Tibial nerve (tissue), 4 donors: ENCODE measurements at regions not wholly inside any gene's neighbourhood (a gene's known extent, or its start where the extent isn't known, plus 50 kb on each side); places are given as distances from the start of the nearest gene placed in this dataset.
A peak's percentile ranks its signal among the peaks of the same experiment; 100 is the strongest.

Experiments used
- DNase-seq, 2 donors: peaks; one replicate each; pipeline ENCODE4 v3.0.0-alpha.2; 2019; ENCODE audit warnings: low spot score in 2 of 2
- H3K27ac ChIP-seq, 4 donors: fragments of 200-600 bp; sonication (generic) in 3 of 4; one replicate each; pipeline ENCODE4 v1.5.1; 2017 to 2019; ENCODE audit warnings: mild to moderate bottlenecking in 1 of 4
- H3K27me3 ChIP-seq, 2 donors: fragments of 200-600 bp; sonication (generic) in 1 of 2; one replicate each; pipeline versions ENCODE4 v1.5.1 to v1.6.0; 2017 to 2019
- H3K36me3 ChIP-seq, 3 donors: fragments of 200-600 bp; sonication (generic); one replicate each; pipeline ENCODE4 v1.5.1; 2018 to 2019
- H3K4me1 ChIP-seq, 4 donors: fragments of 200-600 bp; sonication (generic) in 3 of 4; one replicate each; pipeline ENCODE4 v1.5.1; 2017 to 2019
- H3K4me3 ChIP-seq, 4 donors: fragments of 200-600 bp; sonication (generic) in 3 of 4; one replicate each; pipeline ENCODE4 v1.5.1; 2017 to 2019; ENCODE audit warnings: mild to moderate bottlenecking in 1 of 4, moderate library complexity in 1 of 4
- H3K9me3 ChIP-seq, 4 donors: fragments of 200-600 bp; sonication (generic) in 3 of 4; one replicate each; pipeline ENCODE4 v1.5.1; 2017 to 2019
- EP300 ChIP-seq, 2 donors: sonication (generic); formaldehyde crosslinking; IDR thresholded peaks; one replicate each; pipeline ENCODE4 v1.6.1; 2017; ENCODE audit warnings: antibody characterized with exemption in 2 of 2, mild to moderate bottlenecking in 1 of 2
- POLR2A ChIP-seq, 2 donors: fragments of 450-650 bp; IDR thresholded peaks; one replicate each; pipeline ENCODE4 v1.6.1; 2017; ENCODE audit warnings: antibody characterized with exemption in 2 of 2, mild to moderate bottlenecking in 2 of 2, moderate library complexity in 2 of 2
- WGBS, 2 donors: methylation state at CpG; one replicate each; pipeline ENCODE4 v1.1.5; 2018; 5-methylcytosine and 5-hydroxymethylcytosine counted together
- TF ChIP-seq, protein P1 (sequence below), 5 experiments: fragments of 200-600 bp in 3 of 5; fragments of 450-650 bp in 2 of 5; sonication (generic) in 3 of 5; IDR thresholded peaks; one replicate each; pipeline ENCODE4 v1.5.1; 2016 to 2019; ENCODE audit warnings: antibody characterized with exemption in 5 of 5, mild to moderate bottlenecking in 3 of 5, moderate library complexity in 2 of 5

DNA sequence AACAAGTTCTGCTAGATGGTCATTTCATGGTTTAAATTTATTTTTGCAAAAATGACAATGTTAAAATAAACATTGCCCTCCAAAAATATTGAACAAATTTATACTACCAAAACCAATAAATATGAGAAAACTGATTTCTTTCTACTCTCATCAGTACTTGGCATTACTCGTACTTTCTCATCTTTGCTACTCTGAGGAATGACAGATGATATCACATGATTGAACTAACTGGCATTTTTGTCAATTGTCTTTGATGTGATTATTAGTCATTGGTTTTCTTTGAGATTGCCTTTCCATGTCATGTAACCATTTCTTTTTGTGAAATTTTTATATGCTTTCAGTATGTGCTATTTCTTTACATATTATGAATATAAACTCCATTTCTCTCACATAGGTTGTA, 167.0 kb upstream of the ITGA4 start:
- Histone ChIP-seq H3K36me3 (no peaks in the 10 kb centered on the region), H3K9me3 (peaks cover 0 to 7% (median 0%) of the 10 kb centered on the region in 4 donors), H3K4me3 (no peak overlapping the region), H3K4me1 (no peaks in the 10 kb centered on the region), H3K27ac (no peak overlapping the region), H3K27me3 (no peaks in the 10 kb centered on the region)
- DNase-seq, result no peak
- TF ChIP-seq EP300 (IDR thresholded peaks at IDR 0.05) (no peak), POLR2A (IDR thresholded peaks at IDR 0.05) (no peak)
- TF ChIP-seq, protein P1, sequence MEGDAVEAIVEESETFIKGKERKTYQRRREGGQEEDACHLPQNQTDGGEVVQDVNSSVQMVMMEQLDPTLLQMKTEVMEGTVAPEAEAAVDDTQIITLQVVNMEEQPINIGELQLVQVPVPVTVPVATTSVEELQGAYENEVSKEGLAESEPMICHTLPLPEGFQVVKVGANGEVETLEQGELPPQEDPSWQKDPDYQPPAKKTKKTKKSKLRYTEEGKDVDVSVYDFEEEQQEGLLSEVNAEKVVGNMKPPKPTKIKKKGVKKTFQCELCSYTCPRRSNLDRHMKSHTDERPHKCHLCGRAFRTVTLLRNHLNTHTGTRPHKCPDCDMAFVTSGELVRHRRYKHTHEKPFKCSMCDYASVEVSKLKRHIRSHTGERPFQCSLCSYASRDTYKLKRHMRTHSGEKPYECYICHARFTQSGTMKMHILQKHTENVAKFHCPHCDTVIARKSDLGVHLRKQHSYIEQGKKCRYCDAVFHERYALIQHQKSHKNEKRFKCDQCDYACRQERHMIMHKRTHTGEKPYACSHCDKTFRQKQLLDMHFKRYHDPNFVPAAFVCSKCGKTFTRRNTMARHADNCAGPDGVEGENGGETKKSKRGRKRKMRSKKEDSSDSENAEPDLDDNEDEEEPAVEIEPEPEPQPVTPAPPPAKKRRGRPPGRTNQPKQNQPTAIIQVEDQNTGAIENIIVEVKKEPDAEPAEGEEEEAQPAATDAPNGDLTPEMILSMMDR (IDR thresholded peaks at IDR 0.05), result no peak
- WGBS, 2 donors, result 81 to 85% methylated on average over 1 of the region's 1 CpG

GRCh38 chr2:181294979-181295378, 162.2 kb upstream of the ITGA4 start:
- 100% methylated on average over 1 of the region's 1 CpG for WGBS, 2 donors
- no peak for DNase-seq
- Histone ChIP-seq H3K4me1 (no peaks in the 10 kb centered on the region), H3K27ac (no peak overlapping the region), H3K36me3 (no peaks in the 10 kb centered on the region), H3K27me3 (no peaks in the 10 kb centered on the region), H3K9me3 (peaks cover 0 to 17% (median 2%) of the 10 kb centered on the region in 4 donors), H3K4me3 (no peak overlapping the region)
- TF ChIP-seq EP300 (IDR thresholded peaks at IDR 0.05), result no peak
- TF ChIP-seq POLR2A (IDR thresholded peaks at IDR 0.05), result no peak
- TF ChIP-seq, protein P1 (IDR thresholded peaks at IDR 0.05), result no peak

DNA sequence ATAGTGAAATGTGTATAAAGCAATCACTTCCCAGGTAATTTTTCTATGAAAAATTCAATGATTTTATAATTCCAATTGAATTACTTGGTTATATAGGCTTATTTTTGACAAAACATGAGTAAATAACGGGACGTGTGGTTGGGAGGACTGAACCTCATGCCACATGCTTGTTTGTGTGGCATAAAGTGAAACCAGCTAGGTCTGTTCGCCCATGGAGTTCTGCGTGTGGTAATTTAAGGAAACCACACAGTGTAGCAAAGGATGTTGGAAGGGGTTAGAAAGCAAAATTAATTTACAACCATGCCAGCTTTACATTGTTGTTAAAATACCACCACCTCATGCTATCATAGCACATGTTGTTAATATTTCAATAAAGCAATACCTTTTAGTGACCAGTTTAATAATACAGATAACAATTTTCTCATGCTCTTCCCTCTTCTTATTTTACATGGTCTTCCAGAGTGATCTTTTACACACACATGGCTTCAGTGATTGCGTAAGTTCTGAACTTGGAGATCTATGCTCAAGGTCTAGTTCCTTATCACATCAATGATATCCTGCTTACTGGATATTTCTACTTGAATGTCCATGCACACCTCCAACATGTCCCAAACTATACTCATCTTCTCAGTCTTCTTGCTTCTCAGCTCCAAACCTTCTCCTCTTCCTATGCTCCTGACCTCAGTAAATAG, 156.4 kb upstream of the ITGA4 start:
- DNase-seq, result no peak
- TF ChIP-seq POLR2A (IDR thresholded peaks at IDR 0.05), result no peak
- TF ChIP-seq, protein P1 (IDR thresholded peaks at IDR 0.05), result no peak
- no peak for TF ChIP-seq EP300 (IDR thresholded peaks at IDR 0.05)
- H3K9me3 ChIP-seq, result peaks cover 0 to 4% (median 2%) of the 10 kb centered on the region in 4 donors
- no peak overlapping the region for H3K4me3 ChIP-seq
- WGBS, 2 donors, result 81 to 86% methylated on average over 5 of the region's 5 CpGs
- H3K36me3 ChIP-seq, result no peaks in the 10 kb centered on the region
- no peak overlapping the region for H3K27ac ChIP-seq
- H3K27me3 ChIP-seq, result no peaks in the 10 kb centered on the region
- peaks cover 0 to 10% (median 3%) of the 10 kb centered on the region in 4 donors for H3K4me1 ChIP-seq

GRCh38 chr2:181304011-181304844, 153.0 kb upstream of the ITGA4 start:
- Histone ChIP-seq H3K27ac (peak overlapping the region in 1 of 4 donors; percentile 31), H3K4me3 (no peak overlapping the region), H3K27me3 (no peaks in the 10 kb centered on the region), H3K36me3 (no peaks in the 10 kb centered on the region), H3K4me1 (peaks cover 0 to 15% (median 6%) of the 10 kb centered on the region in 4 donors), H3K9me3 (no peaks in the 10 kb centered on the region)
- no peak for TF ChIP-seq POLR2A (IDR thresholded peaks at IDR 0.05)
- TF ChIP-seq, protein P1 (IDR thresholded peaks at IDR 0.05), result no peak
- no peak for TF ChIP-seq EP300 (IDR thresholded peaks at IDR 0.05)
- 68 to 70% methylated on average over 5 of the region's 5 CpGs for WGBS, 2 donors
- DNase-seq, result no peak
